ENCODE measurements at regions not wholly inside any gene's neighbourhood (a gene's known extent, or its start where the extent isn't known, plus 50 kb on each side); places are given as distances from the start of the nearest gene placed in this dataset.
"Not testable (repeated sequence)": the region's sequence is repeated elsewhere in the genome, so short reads cannot be mapped to it uniquely, and the experiment has no call there.

DNA sequence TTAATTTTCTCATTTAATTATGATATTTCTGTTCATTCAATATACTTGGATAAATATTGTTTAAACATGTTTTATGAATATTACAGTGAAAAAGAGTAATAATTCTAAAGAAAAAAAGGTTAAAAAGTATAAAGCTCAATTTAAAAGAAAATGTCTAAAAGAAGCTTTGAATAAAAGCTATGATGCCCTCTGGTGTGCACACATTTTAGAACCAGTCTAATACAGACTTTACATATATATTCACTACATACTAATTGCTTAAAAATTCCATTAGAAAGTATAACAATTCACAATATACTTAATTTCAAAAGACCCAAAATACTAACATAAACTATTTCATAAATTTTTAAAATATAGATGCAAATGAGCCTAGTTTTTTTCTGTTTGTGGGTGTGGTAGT is 909.1 kb upstream of the ROBO1 start:
- no peaks in the 10 kb centered on the region for H3K9me3 Mint-ChIP-seq
- no peak overlapping the region for H3K27ac Mint-ChIP-seq
- H3K4me3 Mint-ChIP-seq = no peak overlapping the region
- ATAC-seq (replicated peaks) = no peak
- H3K27me3 Mint-ChIP-seq = no peaks in the 10 kb centered on the region
- H3K36me3 Mint-ChIP-seq = no peaks in the 10 kb centered on the region
- no peaks in the 10 kb centered on the region for H3K4me1 Mint-ChIP-seq
- DNase-seq = no peak

- Mint-ChIP-seq H3K36me3 (no peaks in the 10 kb centered on the region), H3K4me3 (no peak overlapping the region), H3K27me3 (no peaks in the 10 kb centered on the region), H3K27ac (no peak overlapping the region), H3K4me1 (no peaks in the 10 kb centered on the region), H3K9me3 (no peaks in the 10 kb centered on the region)
- ATAC-seq (replicated peaks) (no peak), DNase-seq (no peak)
Observed at GRCh38 chr3:80676261-80676660, 908.5 kb upstream of the ROBO1 start.

GRCh38 chr3:80675790-80676189 is 908.0 kb upstream of the ROBO1 start:
- Mint-ChIP-seq H3K4me3 (no peak overlapping the region), H3K4me1 (no peaks in the 10 kb centered on the region), H3K9me3 (no peaks in the 10 kb centered on the region), H3K27me3 (no peaks in the 10 kb centered on the region), H3K36me3 (no peaks in the 10 kb centered on the region), H3K27ac (no peak overlapping the region)
- ATAC-seq (replicated peaks) = no peak
- no peak for DNase-seq

GRCh38 chr3:80668600-80669294 is 900.9 kb upstream of the ROBO1 start:
- no peaks in the 10 kb centered on the region for H3K36me3 Mint-ChIP-seq

DNA sequence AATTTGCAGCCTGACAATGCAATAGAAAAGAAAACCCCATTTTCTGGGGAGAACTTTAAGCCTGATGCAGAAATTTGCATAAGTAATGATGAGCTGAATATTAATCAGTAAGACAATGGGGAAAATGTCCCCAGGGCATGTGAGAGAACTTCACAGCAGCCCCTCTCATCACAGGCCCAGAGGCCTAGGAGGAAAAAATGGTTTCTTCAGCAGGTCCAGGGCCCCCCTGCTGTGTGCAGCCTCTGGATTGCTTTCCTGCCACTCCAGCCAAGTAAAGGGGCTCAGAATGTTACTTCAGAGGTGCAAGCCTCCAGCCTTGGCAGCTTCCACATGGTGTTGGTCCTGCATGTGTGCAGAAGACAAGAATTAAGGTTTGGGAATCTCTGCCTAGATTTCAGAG is 900.3 kb upstream of the ROBO1 start:
- no peak for DNase-seq
- no peak overlapping the region for H3K4me3 Mint-ChIP-seq
- H3K27ac Mint-ChIP-seq = no peak overlapping the region

More at GRCh38 chr3:80668600-80669294, 900.9 kb upstream of the ROBO1 start:
- Mint-ChIP-seq H3K27me3 (no peaks in the 10 kb centered on the region), H3K4me3 (no peak overlapping the region), H3K4me1 (no peaks in the 10 kb centered on the region), H3K27ac (no peak overlapping the region), H3K9me3 (peaks cover 9 to 13% of the 10 kb centered on the region in 2 donors)
- ATAC-seq (replicated peaks) = no peak
- no peak for DNase-seq

DNA sequence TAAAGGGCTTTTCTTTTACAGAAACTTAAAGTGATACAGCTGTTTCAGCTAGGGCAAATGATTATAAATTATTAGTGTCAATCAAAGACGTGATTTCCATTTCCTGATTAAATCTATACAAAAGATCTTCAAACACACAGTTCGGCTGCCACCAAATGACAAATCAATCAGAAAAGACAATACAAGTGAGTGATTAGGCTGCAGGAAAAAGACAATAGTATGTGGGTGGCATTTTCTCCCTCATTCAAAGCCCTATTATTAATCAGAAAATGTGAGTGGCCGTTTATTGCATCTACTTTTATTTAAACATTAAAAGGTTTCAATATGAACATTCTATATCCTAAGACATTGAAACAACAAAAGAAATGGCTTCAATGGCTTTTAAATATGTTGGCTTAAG is 895.6 kb upstream of the ROBO1 start:
- no peak for ATAC-seq (replicated peaks)
- no peak overlapping the region for H3K27ac Mint-ChIP-seq
- no peaks in the 10 kb centered on the region for H3K27me3 Mint-ChIP-seq
- H3K4me1 Mint-ChIP-seq = no peaks in the 10 kb centered on the region
- H3K4me3 Mint-ChIP-seq = no peak overlapping the region
- H3K36me3 Mint-ChIP-seq = no peaks in the 10 kb centered on the region
- H3K9me3 Mint-ChIP-seq = peaks cover 6 to 15% of the 10 kb centered on the region in 2 donors
- no peak for DNase-seq

More for the DNA sequence above, 900.3 kb upstream of the ROBO1 start:
- no peak for ATAC-seq (replicated peaks)
- Mint-ChIP-seq H3K4me1 (no peaks in the 10 kb centered on the region), H3K27me3 (no peaks in the 10 kb centered on the region), H3K9me3 (peaks cover 9 to 13% of the 10 kb centered on the region in 2 donors), H3K36me3 (no peaks in the 10 kb centered on the region)

GRCh38 chr3:80655216-80655615 is 887.4 kb upstream of the ROBO1 start:
- no peaks in the 10 kb centered on the region for H3K36me3 Mint-ChIP-seq
- ATAC-seq (replicated peaks) = no peak
- no peak for DNase-seq

DNA sequence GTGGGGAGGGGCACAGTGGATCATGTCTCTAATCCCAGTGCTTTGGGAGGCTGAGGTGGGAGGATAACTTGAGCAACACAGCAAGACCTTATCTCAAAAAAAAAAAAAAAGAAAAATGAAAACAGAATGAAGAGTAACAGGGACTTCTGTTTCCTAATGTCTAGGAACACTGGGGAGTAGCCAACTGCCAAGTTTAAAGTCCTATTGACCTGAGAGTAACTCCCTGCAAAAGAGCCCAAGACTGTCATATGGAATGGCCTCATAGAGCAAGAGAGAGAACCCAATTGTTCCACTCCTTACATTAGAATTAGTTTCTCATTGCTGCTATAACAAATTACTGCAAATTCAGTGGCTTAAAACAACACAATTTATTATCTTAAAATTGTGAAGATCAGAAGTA is 881.4 kb upstream of the ROBO1 start:
- Mint-ChIP-seq H3K36me3 (no peaks in the 10 kb centered on the region), H3K4me1 (no peaks in the 10 kb centered on the region), H3K4me3 (no peak overlapping the region), H3K27ac (no peak overlapping the region), H3K9me3 (peaks cover 0 to 2% of the 10 kb centered on the region in 2 donors), H3K27me3 (no peaks in the 10 kb centered on the region)
- DNase-seq (no peak), ATAC-seq (replicated peaks) (no peak)

More at GRCh38 chr3:80655216-80655615, 887.4 kb upstream of the ROBO1 start:
- Mint-ChIP-seq H3K27ac (no peak overlapping the region), H3K4me3 (no peak overlapping the region), H3K4me1 (no peaks in the 10 kb centered on the region), H3K9me3 (peaks cover 4 to 5% of the 10 kb centered on the region in 2 donors), H3K27me3 (no peaks in the 10 kb centered on the region)

DNA sequence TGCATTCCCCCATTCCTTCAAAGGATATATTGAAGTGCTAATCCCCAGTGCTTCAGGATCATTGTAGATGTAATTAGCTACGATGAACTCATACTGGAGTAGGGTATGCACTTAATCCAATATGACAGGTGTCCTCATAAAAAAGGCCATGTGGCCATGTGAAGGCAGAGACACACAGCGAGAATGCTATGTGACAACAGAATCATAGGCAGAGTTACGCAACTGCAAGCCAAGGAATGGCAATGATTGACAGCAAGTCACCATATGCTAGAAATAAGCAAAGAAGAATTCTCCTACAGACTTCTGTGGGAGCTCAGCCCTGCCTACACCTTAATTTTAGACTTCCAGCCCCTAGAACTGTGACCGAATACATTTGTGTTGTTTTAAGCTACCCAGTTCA is 875.6 kb upstream of the ROBO1 start:
- Mint-ChIP-seq H3K27me3 (no peaks in the 10 kb centered on the region), H3K4me3 (no peak overlapping the region), H3K9me3 (peaks cover 3 to 4% of the 10 kb centered on the region in 2 donors), H3K27ac (no peak overlapping the region), H3K36me3 (peaks cover 0 to 2% of the 10 kb centered on the region in 2 donors), H3K4me1 (no peaks in the 10 kb centered on the region)
- DNase-seq (no peak), ATAC-seq (replicated peaks) (no peak)

- ATAC-seq (replicated peaks) = no peak
- Mint-ChIP-seq H3K27ac (no peak overlapping the region), H3K9me3 (no peaks in the 10 kb centered on the region), H3K36me3 (no peaks in the 10 kb centered on the region), H3K27me3 (no peaks in the 10 kb centered on the region), H3K4me1 (no peaks in the 10 kb centered on the region), H3K4me3 (no peak overlapping the region)
- DNase-seq = no peak
Observed at GRCh38 chr3:80618295-80619256, 850.8 kb upstream of the ROBO1 start.

GRCh38 chr3:80612366-80612765 is 844.6 kb upstream of the ROBO1 start:
- Mint-ChIP-seq H3K36me3 (no peaks in the 10 kb centered on the region), H3K4me3 (no peak overlapping the region), H3K27me3 (no peaks in the 10 kb centered on the region), H3K27ac (no peak overlapping the region), H3K4me1 (no peaks in the 10 kb centered on the region), H3K9me3 (no peaks in the 10 kb centered on the region)
- ATAC-seq (replicated peaks) = no peak
- no peak for DNase-seq

DNA sequence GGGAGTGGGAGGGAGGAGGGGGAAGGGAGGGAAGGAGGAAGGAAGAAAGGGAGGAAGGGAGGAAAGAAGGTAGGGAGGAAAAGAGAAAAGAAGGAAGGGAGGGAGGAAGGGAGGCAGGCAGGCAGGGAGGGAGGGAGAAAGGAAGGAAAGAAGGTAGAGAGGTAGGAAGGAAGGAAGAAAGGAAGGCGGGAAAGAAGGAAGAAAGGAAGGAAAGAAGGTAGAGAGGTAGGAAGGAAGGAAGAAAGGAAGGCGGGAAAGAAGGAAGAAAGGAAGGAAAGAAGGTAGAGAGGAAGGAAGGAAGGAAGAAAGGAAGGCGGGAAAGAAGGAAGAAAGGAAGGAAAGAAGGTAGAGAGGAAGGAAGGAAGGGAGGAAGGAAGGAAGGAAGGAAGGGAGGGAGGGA is 840.3 kb upstream of the ROBO1 start:
- not testable (repeated sequence) for H3K36me3 Mint-ChIP-seq; H3K4me3 Mint-ChIP-seq; H3K4me1 Mint-ChIP-seq; H3K27me3 Mint-ChIP-seq; ATAC-seq (replicated peaks); H3K27ac Mint-ChIP-seq; H3K9me3 Mint-ChIP-seq; DNase-seq

DNA sequence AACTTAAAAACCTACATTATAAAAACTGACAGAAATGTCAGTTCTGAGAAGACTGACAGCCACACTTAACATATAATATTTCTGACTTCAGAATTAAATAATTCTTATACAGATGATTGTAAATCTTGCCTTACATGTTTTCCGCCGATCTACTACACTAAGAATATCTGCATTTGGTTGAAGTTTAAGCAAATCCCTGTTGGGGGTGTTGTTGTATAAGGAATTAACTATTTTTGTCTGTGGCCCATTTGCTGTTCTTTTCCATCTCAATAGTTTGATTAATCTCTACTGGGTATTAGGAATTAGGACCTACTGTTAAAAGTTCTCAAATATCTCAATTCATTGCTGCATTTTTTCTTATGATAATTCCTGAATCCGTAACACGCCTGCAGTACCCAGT is 838.3 kb upstream of the ROBO1 start:
- no peaks in the 10 kb centered on the region for H3K4me1 Mint-ChIP-seq
- H3K4me3 Mint-ChIP-seq = no peak overlapping the region
- H3K27ac Mint-ChIP-seq = no peak overlapping the region
- DNase-seq (no peak), ATAC-seq (replicated peaks) (no peak)
- H3K9me3 Mint-ChIP-seq = peaks cover 0 to 5% of the 10 kb centered on the region in 2 donors
- no peaks in the 10 kb centered on the region for H3K36me3 Mint-ChIP-seq
- no peaks in the 10 kb centered on the region for H3K27me3 Mint-ChIP-seq

DNA sequence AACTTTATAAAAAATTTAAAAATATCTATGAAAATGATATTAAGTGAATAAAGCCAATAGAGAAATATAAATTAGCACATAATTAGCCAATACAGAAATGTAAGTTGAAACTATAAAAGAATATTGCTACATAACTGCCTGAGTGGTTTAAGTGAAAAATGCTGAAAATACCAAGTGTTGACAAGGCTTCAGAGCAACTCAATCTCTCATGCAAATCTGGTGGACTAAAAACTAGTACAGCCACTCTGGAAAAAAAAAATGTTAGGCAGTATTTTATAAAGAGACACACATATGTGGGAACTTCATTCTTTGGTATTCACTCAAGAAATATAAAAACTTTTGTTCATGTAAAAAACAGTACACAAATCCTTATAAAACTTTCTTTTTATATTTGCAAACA is 833.7 kb upstream of the ROBO1 start:
- H3K36me3 Mint-ChIP-seq = no peaks in the 10 kb centered on the region
- ATAC-seq (replicated peaks) = no peak
- no peak for DNase-seq
- H3K9me3 Mint-ChIP-seq = peaks cover 17 to 19% of the 10 kb centered on the region in 2 donors
- H3K27me3 Mint-ChIP-seq = no peaks in the 10 kb centered on the region
- H3K4me1 Mint-ChIP-seq = no peaks in the 10 kb centered on the region
- no peak overlapping the region for H3K4me3 Mint-ChIP-seq
- no peak overlapping the region for H3K27ac Mint-ChIP-seq

- no peaks in the 10 kb centered on the region for H3K27me3 Mint-ChIP-seq
- DNase-seq (no peak), ATAC-seq (replicated peaks) (no peak)
- H3K9me3 Mint-ChIP-seq = peaks cover 10 to 13% of the 10 kb centered on the region in 2 donors
- H3K36me3 Mint-ChIP-seq = no peaks in the 10 kb centered on the region
- no peak overlapping the region for H3K4me3 Mint-ChIP-seq
- no peak overlapping the region for H3K27ac Mint-ChIP-seq
- H3K4me1 Mint-ChIP-seq = no peaks in the 10 kb centered on the region
Observed at GRCh38 chr3:80592792-80593191, 825.0 kb upstream of the ROBO1 start.

Data from stimulated activated naive B cell treated with anti-CD40 and anti-IgM and Interleukin-4, amounts not matched to agents 10 μg/mL and 1 μg/mL and 100 μg/mL, for 72 hours (primary cell).